WTC11 (cell line): ENCODE measurements at regions not wholly inside any gene's neighbourhood (a gene's known extent, or its start where the extent isn't known, plus 50 kb on each side); places are given as distances from the start of the nearest gene placed in this dataset.

Experiments
- ATAC-seq: fragments of 200-7000 bp; cut with Tn5 transposase; 2 replicates; pipeline ENCODE4 v1.10.0; 2021; ENCODE audit warnings: mild to moderate bottlenecking, moderate library complexity
- CTCF ChIA-PET: fragments of 300-600 bp; sonication (Branson Sonifier 250); formaldehyde crosslinking; loops from one replicate; lab custom pipeline; 2021; ENCODE audit warnings: antibody characterized with exemption; lab: Charles Lee
- POLR2A ChIA-PET: fragments of 350-600 bp; sonication (Branson Sonifier 250); formaldehyde crosslinking; loops from one replicate; lab custom pipeline; 2021; ENCODE audit warnings: antibody characterized with exemption; lab: Charles Lee
- DNase-seq: peaks from one replicate; pipeline ENCODE4 v3.0.0; 2021; ENCODE audit warnings: low spot score
- H3K27ac Mint-ChIP-seq: 2 replicates; pipeline ENCODE4 v1.8.0; 2021; ENCODE audit warnings: mixed read lengths
- H3K27me3 Mint-ChIP-seq: 2 replicates; pipeline ENCODE4 v1.8.0; 2021; ENCODE audit warnings: low read depth, mild to moderate bottlenecking, moderate library complexity, mixed read lengths
- H3K36me3 Mint-ChIP-seq: 2 replicates; pipeline ENCODE4 v1.8.0; 2021; ENCODE audit warnings: mixed read lengths
- H3K4me1 Mint-ChIP-seq: 2 replicates; pipeline ENCODE4 v1.8.0; 2022; ENCODE audit warnings: mixed read lengths
- H3K4me3 Mint-ChIP-seq: 2 replicates; pipeline ENCODE4 v1.8.0; 2021; ENCODE audit warnings: mild to moderate bottlenecking, moderate library complexity, mixed read lengths
- H3K9me3 Mint-ChIP-seq: 2 replicates; pipeline ENCODE4 v1.8.0; 2021; ENCODE audit warnings: mixed read lengths
- ATF2 ChIP-seq: sonication (generic); formaldehyde crosslinking; IDR thresholded peaks from 2 replicates; pipeline ENCODE4 v1.8.1; 2022; ENCODE audit warnings: low read depth, missing genetic modification reagents, borderline replicate concordance
- ATF6 ChIP-seq: sonication (generic); formaldehyde crosslinking; IDR thresholded peaks from 2 replicates; pipeline ENCODE4 v1.8.1; 2023; ENCODE audit warnings: mild to moderate bottlenecking, missing genetic modification reagents
- E2F4 ChIP-seq: sonication (generic); formaldehyde crosslinking; IDR thresholded peaks from 2 replicates; pipeline ENCODE4 v1.8.1; 2022; ENCODE audit warnings: low read depth, mild to moderate bottlenecking, moderate library complexity, missing genetic modification reagents, borderline replicate concordance
- ELF4 ChIP-seq: sonication (generic); formaldehyde crosslinking; IDR thresholded peaks from 2 replicates; pipeline ENCODE4 v1.8.1; 2022; ENCODE audit warnings: low read depth, mild to moderate bottlenecking, moderate library complexity, missing genetic modification reagents
- ERG ChIP-seq: fragments of 250-450 bp; sonication (Bioruptor Pico); IDR thresholded peaks from 2 replicates; pipeline ENCODE4 v1.8.0; 2021; ENCODE audit warnings: mild to moderate bottlenecking
- JAZF1 ChIP-seq: fragments of 250-450 bp; sonication (Bioruptor Pico); IDR thresholded peaks from 2 replicates; pipeline ENCODE4 v1.9.0; 2021; ENCODE audit warnings: moderate library complexity, mild to moderate bottlenecking, inconsistent platforms
- MYBL2 ChIP-seq: sonication (generic); formaldehyde crosslinking; IDR thresholded peaks from 2 replicates; pipeline ENCODE4 v1.8.1; 2023; ENCODE audit warnings: mild to moderate bottlenecking, moderate library complexity, missing genetic modification reagents
- NFATC4 ChIP-seq: fragments of 250-450 bp; sonication (Bioruptor Pico); IDR thresholded peaks from 2 replicates; pipeline ENCODE4 v1.9.0; 2021; ENCODE audit warnings: mild to moderate bottlenecking
- NFYB ChIP-seq: sonication (generic); formaldehyde crosslinking; conservative IDR thresholded peaks from 2 replicates; pipeline ENCODE4 v1.8.0; 2022; ENCODE audit warnings: low read depth, missing genetic modification reagents
- RELA ChIP-seq: sonication (generic); formaldehyde crosslinking; IDR thresholded peaks from 2 replicates; pipeline ENCODE4 v1.8.1; 2022; ENCODE audit warnings: missing genetic modification reagents, mild to moderate bottlenecking, borderline replicate concordance
- SMAD3 ChIP-seq: sonication (generic); formaldehyde crosslinking; IDR thresholded peaks from 2 replicates; pipeline ENCODE4 v1.8.0; 2022; ENCODE audit warnings: missing genetic modification reagents, mild to moderate bottlenecking, borderline replicate concordance
- SP1 ChIP-seq: sonication (generic); formaldehyde crosslinking; conservative IDR thresholded peaks from 2 replicates; pipeline ENCODE4 v1.8.1; 2022; ENCODE audit warnings: missing genetic modification reagents
- ZBTB43 ChIP-seq: sonication (generic); formaldehyde crosslinking; IDR thresholded peaks from 2 replicates; pipeline ENCODE4 v1.8.1; 2023; ENCODE audit warnings: mild to moderate bottlenecking, missing genetic modification reagents
- ZNF121 ChIP-seq: sonication (generic); formaldehyde crosslinking; IDR thresholded peaks from 2 replicates; pipeline ENCODE4 v1.8.0; 2023; ENCODE audit warnings: missing genetic modification reagents
- ZNF317 ChIP-seq: sonication (generic); formaldehyde crosslinking; IDR thresholded peaks from 2 replicates; pipeline ENCODE4 v1.8.1; 2023; ENCODE audit warnings: low read depth, mild to moderate bottlenecking, moderate library complexity, missing genetic modification reagents, borderline replicate concordance
- ZNF396 ChIP-seq: fragments of 250-450 bp; sonication (Bioruptor Pico); IDR thresholded peaks from 2 replicates; pipeline ENCODE4 v1.8.0; 2021; ENCODE audit warnings: mild to moderate bottlenecking, moderate library complexity, borderline replicate concordance
- ZNF512 ChIP-seq: sonication (generic); formaldehyde crosslinking; IDR thresholded peaks from 2 replicates; pipeline ENCODE4 v1.8.1; 2022; ENCODE audit warnings: missing genetic modification reagents, borderline replicate concordance
- ZNF671 ChIP-seq: fragments of 250-450 bp; sonication (Bioruptor Pico); IDR thresholded peaks from 2 replicates; pipeline ENCODE4 v1.8.0; 2021; ENCODE audit warnings: mild to moderate bottlenecking
- ZSCAN18 ChIP-seq: fragments of 250-450 bp; sonication (Bioruptor Pico); IDR thresholded peaks from 2 replicates; pipeline ENCODE4 v2.1.2; 2022; ENCODE audit warnings: mild to moderate bottlenecking, moderate library complexity
- TF ChIP-seq, protein P1 (sequence below): sonication (generic); formaldehyde crosslinking; IDR thresholded peaks from 2 replicates; pipeline ENCODE4 v1.8.0; 2023; ENCODE audit warnings: missing genetic modification reagents

- ATAC-seq = peak; percentile 53; the same call in 1 of the 2 replicates
- H3K27me3 Mint-ChIP-seq = no peaks in the 10 kb centered on the region
- CTCF ChIA-PET = no interaction called here
These were observed 404.0 kb downstream of the GUCY1A2 start for GRCh38 chr11:106614262-106614661.

DNA sequence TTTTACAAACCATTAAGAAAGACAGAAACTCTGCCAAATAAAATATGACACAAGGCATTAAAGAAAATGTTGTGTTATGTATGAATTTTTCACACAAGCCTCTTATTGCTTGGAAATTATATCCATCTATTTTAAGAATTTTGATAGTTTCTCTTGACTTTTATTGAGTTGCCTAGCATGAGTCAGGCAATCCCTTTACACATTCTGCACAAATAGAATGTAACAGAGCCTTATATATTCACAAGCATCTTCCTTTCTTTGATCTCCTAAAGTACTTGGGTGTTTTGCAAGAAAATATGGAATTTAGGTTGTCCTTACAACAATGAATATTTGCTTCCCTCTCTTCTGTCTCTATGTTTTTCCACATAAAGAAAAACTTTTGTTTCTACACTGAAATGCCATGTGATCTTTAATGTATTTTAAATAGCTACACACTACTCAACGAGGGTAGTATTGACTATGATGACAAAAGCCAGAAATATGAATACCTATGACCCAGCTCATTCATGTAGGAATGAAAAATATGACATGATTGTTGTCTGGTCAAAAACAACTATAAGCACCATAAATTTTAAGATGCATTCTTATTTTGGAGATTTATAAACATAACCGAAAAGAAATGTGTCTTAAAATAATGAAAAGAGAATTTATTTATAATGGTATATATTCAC is 398.8 kb downstream of the GUCY1A2 start:
- no peak for ATAC-seq
- Mint-ChIP-seq H3K27me3 (no peaks in the 10 kb centered on the region), H3K9me3 (peaks cover 3% of the 10 kb centered on the region; the same call in 1 of the 2 replicates), H3K4me3 (no peak overlapping the region), H3K4me1 (peaks cover 4% of the 10 kb centered on the region), H3K36me3 (no peaks in the 10 kb centered on the region), H3K27ac (no peak overlapping the region)
- TF ChIP-seq ELF4 (CRISPR knock-in tag) (no peak), RELA (no peak), ZNF671 (CRISPR knock-in tag) (no peak), ATF2 (no peak), SP1 (no peak), SMAD3 (CRISPR knock-in tag) (no peak), ERG (CRISPR knock-in tag) (no peak), ZSCAN18 (CRISPR knock-in tag) (no peak), ZNF512 (CRISPR knock-in tag) (no peak), ZBTB43 (no peak), ATF6 (no peak), ZNF317 (CRISPR knock-in tag) (no peak)
- TF ChIP-seq, protein P1, sequence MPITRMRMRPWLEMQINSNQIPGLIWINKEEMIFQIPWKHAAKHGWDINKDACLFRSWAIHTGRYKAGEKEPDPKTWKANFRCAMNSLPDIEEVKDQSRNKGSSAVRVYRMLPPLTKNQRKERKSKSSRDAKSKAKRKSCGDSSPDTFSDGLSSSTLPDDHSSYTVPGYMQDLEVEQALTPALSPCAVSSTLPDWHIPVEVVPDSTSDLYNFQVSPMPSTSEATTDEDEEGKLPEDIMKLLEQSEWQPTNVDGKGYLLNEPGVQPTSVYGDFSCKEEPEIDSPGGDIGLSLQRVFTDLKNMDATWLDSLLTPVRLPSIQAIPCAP (CRISPR knock-in tag) = no peak
- ChIA-PET CTCF (interaction anchor here (1.0 kb wide), 1 partner anchor 388 kb away, joined by 3 read pairs; no protein-coding TSS in a partner anchor), POLR2A (no interaction called here)
- no peak for DNase-seq

More at GRCh38 chr11:106614262-106614661, 404.0 kb downstream of the GUCY1A2 start:
- Mint-ChIP-seq H3K9me3 (peaks cover 3% of the 10 kb centered on the region; the same call in 1 of the 2 replicates), H3K4me1 (peaks cover 3% of the 10 kb centered on the region; the same call in 1 of the 2 replicates), H3K36me3 (no peaks in the 10 kb centered on the region)
- DNase-seq = no peak
- no peak for TF ChIP-seq JAZF1
- no peak for TF ChIP-seq E2F4 (CRISPR knock-in tag)
- no peak for TF ChIP-seq NFYB (CRISPR knock-in tag)
- no peak for TF ChIP-seq NFATC4 (CRISPR knock-in tag)
- no peak for TF ChIP-seq ZNF121 (CRISPR knock-in tag)
- TF ChIP-seq ZNF396 (CRISPR knock-in tag) = no peak
- TF ChIP-seq MYBL2 (CRISPR knock-in tag) = no peak
- TF ChIP-seq, all 79 proteins: peak for 0
- no peak overlapping the region for H3K4me3 Mint-ChIP-seq
- POLR2A ChIA-PET = no interaction called here
- no peak overlapping the region for H3K27ac Mint-ChIP-seq
